GM23248 (cell line): ENCODE measurements at regions not wholly inside any gene's neighbourhood (a gene's known extent, or its start where the extent isn't known, plus 50 kb on each side); places are given as distances from the start of the nearest gene placed in this dataset. TPM values are rescaled to one million over a fixed set of nuclear protein-coding genes. Genes with fewer than 3 reads are reported as not detected.

Experiments
- DNase-seq: peaks from one replicate; pipeline ENCODE4 v3.0.0-alpha.2; 2015
- H2AFZ ChIP-seq: fragments of 200-600 bp; sonication (generic); 2 replicates; pipeline ENCODE4 v1.6.1; 2016; ENCODE audit warnings: antibody characterized with exemption
- H3F3A ChIP-seq: fragments of 200-600 bp; sonication (generic); 2 replicates; pipeline ENCODE4 v1.6.1; 2016; ENCODE audit warnings: mild to moderate bottlenecking, antibody characterized with exemption, mixed run types; ENCODE audit not compliant: insufficient read depth
- H3K27ac ChIP-seq: fragments of 200-600 bp; sonication (generic); 2 replicates; pipeline ENCODE4 v1.5.1; 2016; ENCODE audit warnings: mild to moderate bottlenecking
- H3K27me3 ChIP-seq: fragments of 200-600 bp; sonication (generic); replicated peaks from 2 replicates; pipeline ENCODE4 v1.6.1; 2016; ENCODE audit warnings: mild to moderate bottlenecking; ENCODE audit not compliant: insufficient read depth
- H3K36me3 ChIP-seq: fragments of 200-600 bp; sonication (generic); 2 replicates; pipeline ENCODE4 v1.6.1; 2016; ENCODE audit warnings: low read depth, mild to moderate bottlenecking
- H3K4me1 ChIP-seq: fragments of 200-600 bp; sonication (generic); 2 replicates; pipeline ENCODE4 v1.6.1; 2016; ENCODE audit warnings: mild to moderate bottlenecking; ENCODE audit not compliant: insufficient read depth
- H3K4me2 ChIP-seq: fragments of 200-600 bp; sonication (generic); one replicate; pipeline ENCODE4 v1.6.1; 2016; ENCODE audit warnings: mild to moderate bottlenecking; ENCODE audit not compliant: unreplicated experiment
- H3K4me3 ChIP-seq: fragments of 200-600 bp; sonication (generic); 2 replicates; pipeline ENCODE4 v1.5.1; 2016; ENCODE audit warnings: mild to moderate bottlenecking
- H3K79me2 ChIP-seq: fragments of 200-600 bp; sonication (generic); 2 replicates; pipeline ENCODE4 v1.6.1; 2016; ENCODE audit warnings: mild to moderate bottlenecking; ENCODE audit not compliant: insufficient read depth
- H3K9ac ChIP-seq: fragments of 200-600 bp; sonication (generic); 2 replicates; pipeline ENCODE4 v1.6.1; 2016; ENCODE audit warnings: mild to moderate bottlenecking
- H3K9me2 ChIP-seq: fragments of 200-600 bp; sonication (generic); 2 replicates; pipeline ENCODE4 v1.6.1; 2016; ENCODE audit warnings: mixed run types, mild to moderate bottlenecking, moderate library complexity; ENCODE audit not compliant: insufficient read depth
- H3K9me3 ChIP-seq: fragments of 200-600 bp; sonication (generic); one replicate; pipeline ENCODE4 v1.6.1; 2017; ENCODE audit warnings: low read depth
- H4K20me1 ChIP-seq: fragments of 200-600 bp; sonication (generic); 2 replicates; pipeline ENCODE4 v1.6.0; 2016; ENCODE audit not compliant: insufficient read depth
- EZH2 ChIP-seq: fragments of 200-600 bp; sonication (generic); IDR thresholded peaks from 2 replicates; pipeline ENCODE4 v1.6.1; 2018; ENCODE audit warnings: antibody characterized with exemption, mild to moderate bottlenecking; ENCODE audit not compliant: insufficient read depth, poor library complexity, severe bottlenecking
- EZH2phosphoT487 ChIP-seq: fragments of 200-600 bp; sonication (generic); IDR thresholded peaks from 2 replicates; pipeline ENCODE4 v1.6.1; 2018; ENCODE audit warnings: antibody characterized with exemption, moderate library complexity, mild to moderate bottlenecking, low read depth; ENCODE audit not compliant: insufficient read depth
- WGBS, 2 experiments: methylation state at CpG; one replicate each; pipeline ENCODE4 v1.1.6; 2015 to 2017; ENCODE audit warnings: low lambda C conversion rate in 2 of 2, low coverage in 1 of 2; ENCODE audit errors: missing lambda C conversion rate in 2 of 2; 5-methylcytosine and 5-hydroxymethylcytosine counted together
- in situ Hi-C: fragments of 300-500 bp; cut with MboI; formaldehyde crosslinking; loops from 2 replicates; pipeline ENCODE4 v1.15.0; 2020
- small RNA-seq: library from RNA; depleted of rRNA; stranded (forward); fragments of <200 nt; gene quantifications from one replicate; pipeline ENCODE3, GENCODE V24; 2014; ENCODE audit warnings: low read depth, low replicate concordance

DNA sequence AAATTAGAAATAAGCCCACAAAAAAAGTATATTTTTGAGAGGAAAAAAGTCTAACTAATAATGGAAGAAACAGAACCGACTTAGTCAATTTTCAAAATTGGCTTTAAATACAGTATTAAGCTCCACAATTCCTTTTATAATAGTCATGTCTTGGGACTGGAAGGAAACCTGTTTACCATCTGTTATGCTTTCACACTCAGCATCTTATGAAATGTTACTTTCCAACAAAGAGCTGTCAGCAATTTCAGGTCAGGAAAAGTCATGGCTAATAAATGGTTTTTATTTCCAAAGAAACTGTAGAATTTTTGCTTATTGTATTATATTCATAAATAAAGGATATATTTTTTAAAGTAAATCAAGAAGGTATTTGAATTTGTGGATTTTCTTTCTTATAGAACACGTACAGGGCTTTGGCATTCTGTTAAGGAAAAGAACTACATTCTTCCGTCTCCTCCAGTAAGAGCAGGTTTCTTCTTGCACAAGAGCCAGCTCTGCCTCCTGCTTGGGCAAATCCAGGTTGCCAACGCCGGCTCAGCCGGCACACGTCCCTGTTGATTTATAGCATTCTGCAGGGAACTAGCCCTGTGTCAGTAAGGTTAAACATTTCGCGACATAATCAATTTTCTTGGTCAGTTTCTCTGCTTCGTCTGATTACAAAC lies 52.9 kb upstream of the GPR12 start:
- TF ChIP-seq EZH2phosphoT487 (no peak), EZH2 (no peak)
- H3K9ac ChIP-seq: no peak overlapping the region
- H3F3A ChIP-seq: no peaks in the 10 kb centered on the region
- no peak for DNase-seq
- no peak overlapping the region for H3K4me2 ChIP-seq
- H3K36me3 ChIP-seq: no peaks in the 10 kb centered on the region
- no peaks in the 10 kb centered on the region for H3K79me2 ChIP-seq
- H3K9me3 ChIP-seq: no peaks in the 10 kb centered on the region
- H3K4me3 ChIP-seq: no peak overlapping the region
- no peak overlapping the region for H3K27ac ChIP-seq
- in situ Hi-C loops: no loop called here
- 15 to 16% methylated on average over 10 of the region's 10 CpGs for WGBS, 2 experiments
- H3K27me3 ChIP-seq: 0 out of 2 replicates have a peak, but pooled peaks cover 11% of the 10 kb centered on the region
- no peak overlapping the region for H2AFZ ChIP-seq
- no peaks in the 10 kb centered on the region for H3K4me1 ChIP-seq
- H3K9me2 ChIP-seq: no peaks in the 10 kb centered on the region
- H4K20me1 ChIP-seq: no peaks in the 10 kb centered on the region

DNA sequence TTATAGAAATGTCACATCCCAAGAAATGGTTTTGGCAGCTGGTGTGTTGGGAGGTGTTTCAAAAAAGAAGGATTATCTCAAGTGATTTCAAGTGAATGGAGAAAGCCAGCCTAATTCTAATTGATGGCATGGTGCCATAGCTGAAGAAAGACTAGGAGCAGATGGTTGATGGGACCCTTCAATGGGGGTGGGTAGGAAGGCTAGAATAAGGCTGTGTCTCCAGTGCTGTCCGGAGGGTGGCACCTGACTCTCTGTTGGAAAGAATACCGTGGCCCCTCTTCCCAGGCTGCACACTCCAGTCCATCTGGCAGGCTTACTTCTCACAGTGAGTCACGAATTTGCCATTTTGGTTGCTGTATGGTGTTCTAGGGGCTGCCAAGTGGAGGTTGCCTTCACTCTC lies 51.0 kb upstream of the GPR12 start:
- Histone ChIP-seq H3K9me2 (no peaks in the 10 kb centered on the region), H3K4me3 (no peak overlapping the region), H3K9ac (no peak overlapping the region), H3K27me3 (0 out of 2 replicates have a peak, but pooled peaks cover 3% of the 10 kb centered on the region), H2AFZ (no peak overlapping the region), H4K20me1 (no peaks in the 10 kb centered on the region), H3K4me1 (no peaks in the 10 kb centered on the region), H3K36me3 (no peaks in the 10 kb centered on the region), H3K79me2 (no peaks in the 10 kb centered on the region), H3K9me3 (no peaks in the 10 kb centered on the region), H3K27ac (no peak overlapping the region), H3K4me2 (no peak overlapping the region), H3F3A (no peaks in the 10 kb centered on the region)
- in situ Hi-C loops: no loop called here
- no peak for TF ChIP-seq EZH2phosphoT487
- TF ChIP-seq EZH2: no peak
- 3 to 6% methylated on average over 3 of the region's 3 CpGs for WGBS, 2 experiments
- no peak for DNase-seq

Small RNA genes lying in the stretch of these regions (small RNA-seq; reads per million reads assigned to genes)
- gene RPS21P8: not detected
